CD4-positive, alpha-beta T cell (primary cell): ENCODE measurements at regions not wholly inside any gene's neighbourhood (a gene's known extent, or its start where the extent isn't known, plus 50 kb on each side); places are given as distances from the start of the nearest gene placed in this dataset.

Source experiments
- ATAC-seq: fragments of 200-7000 bp; cut with Tn5 transposase; one replicate; pipeline ENCODE4 v1.10.0; 2022; ENCODE audit warnings: mild to moderate bottlenecking; ENCODE audit not compliant: poor library complexity
- CTCF ChIA-PET: fragments of 350-600 bp; sonication (Branson Sonifier 250); formaldehyde crosslinking; loops from one replicate; lab custom pipeline; 2021; ENCODE audit warnings: antibody characterized with exemption, inconsistent platforms; lab: Charles Lee
- POLR2A ChIA-PET: fragments of 350-600 bp; sonication (Branson Sonifier 250); formaldehyde crosslinking; loops from one replicate; lab custom pipeline; 2021; ENCODE audit warnings: antibody characterized with exemption, inconsistent platforms; lab: Charles Lee
- DNase-seq, 14 experiments: peaks; one replicate each; pipeline ENCODE4 v3.0.0-alpha.2; 2013 to 2020; ENCODE audit warnings: mixed read lengths in 2 of 14
- H3K27ac ChIP-seq, 2 donors: one replicate each; pipeline versions ENCODE4 v1.5.1 to v1.7.0; 2013; ENCODE audit warnings: low read length in 2 of 2, low read depth in 1 of 2, mild to moderate bottlenecking in 1 of 2
- H3K27me3 ChIP-seq, 2 experiments: 1 replicate in 1 of 2; 2 replicates in 1 of 2; pipeline versions ENCODE4 v1.6.1 to v1.7.0; 2013; ENCODE audit warnings: low read length in 2 of 2, control low read depth in 1 of 2, mild to moderate bottlenecking in 1 of 2, moderate library complexity in 1 of 2; ENCODE audit not compliant: insufficient read depth in 2 of 2, control insufficient read depth in 1 of 2
- H3K36me3 ChIP-seq: one replicate; pipeline ENCODE4 v1.6.1; 2013; ENCODE audit warnings: low read length, control low read depth; ENCODE audit not compliant: insufficient read depth
- H3K4me1 ChIP-seq: one replicate; pipeline ENCODE4 v1.6.1; 2013; ENCODE audit warnings: low read length, control low read depth; ENCODE audit not compliant: insufficient read depth
- H3K4me3 ChIP-seq: one replicate; pipeline ENCODE4 v1.5.1; 2013; ENCODE audit warnings: mild to moderate bottlenecking, low read length, moderate library complexity
- H3K9me3 ChIP-seq, 2 experiments: 1 replicate in 1 of 2; 2 replicates in 1 of 2; pipeline versions ENCODE4 v1.6.1 to v1.7.0; 2013; ENCODE audit warnings: low read length in 2 of 2, mild to moderate bottlenecking in 2 of 2, control low read depth in 1 of 2, moderate library complexity in 1 of 2; ENCODE audit not compliant: control insufficient read depth in 1 of 2, insufficient read depth in 1 of 2
- H3K27ac Mint-ChIP-seq: one replicate; pipeline ENCODE4 v1.8.0; 2020; ENCODE audit warnings: mixed read lengths
- H3K27me3 Mint-ChIP-seq: one replicate; pipeline ENCODE4 v1.8.0; 2021; ENCODE audit warnings: mixed read lengths
- H3K36me3 Mint-ChIP-seq: one replicate; pipeline ENCODE4 v1.8.0; 2021; ENCODE audit warnings: low read depth, mixed read lengths
- H3K4me1 Mint-ChIP-seq: one replicate; pipeline ENCODE4 v1.8.0; 2021; ENCODE audit warnings: low read depth, mixed read lengths
- H3K4me3 Mint-ChIP-seq: one replicate; pipeline ENCODE4 v1.8.0; 2020; ENCODE audit warnings: mild to moderate bottlenecking, mixed read lengths
- H3K9me3 Mint-ChIP-seq: one replicate; pipeline ENCODE4 v1.8.0; 2020; ENCODE audit warnings: mixed read lengths
- intact Hi-C, 2 experiments: fragments of 100-400 bp; cut with DNase I in 1 of 2; cut with micrococcal nuclease in 1 of 2; formaldehyde crosslinking; loops; one replicate each; pipeline versions ENCODE4 v1.15.1 to v1.9.0; 2023 to 2025; cut with DNase I, micrococcal nuclease
- TF ChIP-seq, protein P1 (sequence below): fragments of 200-600 bp; IDR thresholded peaks from one replicate; pipeline ENCODE4 v1.8.0; 2022; ENCODE audit warnings: antibody characterized with exemption, mild to moderate bottlenecking

DNA sequence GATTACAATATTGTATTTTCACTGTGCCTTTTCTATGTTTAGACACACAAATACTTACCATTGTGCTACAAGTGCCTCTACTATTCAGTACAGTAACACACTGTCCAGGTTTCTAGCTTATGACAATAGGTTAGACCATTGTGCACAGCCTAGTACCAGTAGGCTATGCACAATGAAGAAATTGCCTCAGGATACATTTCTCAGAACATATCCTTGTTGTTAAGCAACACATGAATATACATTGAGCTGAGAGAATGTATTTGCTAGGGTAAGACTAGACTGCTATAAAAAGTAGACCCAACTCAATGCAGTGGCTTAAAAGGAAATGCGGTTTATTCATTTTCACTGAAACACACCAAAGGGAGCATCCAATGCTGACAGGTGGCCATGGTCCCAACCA is 285.1 kb downstream of the HS3ST3A1 start:
- H3K9me3 Mint-ChIP-seq = no peaks in the 10 kb centered on the region
- H3K4me1 Mint-ChIP-seq = no peaks in the 10 kb centered on the region
- CTCF ChIA-PET = no interaction called here
- POLR2A ChIA-PET = no interaction called here
- no peak for ATAC-seq
- no peaks in the 10 kb centered on the region for H3K4me1 ChIP-seq
- no peaks in the 10 kb centered on the region for H3K9me3 ChIP-seq
- H3K4me3 Mint-ChIP-seq = no peak overlapping the region
- intact Hi-C loops = no loop called here
- peaks cover 6% of the 10 kb centered on the region for H3K27me3 Mint-ChIP-seq
- DNase-seq = no peak
- peaks cover 0 to 5% of the 10 kb centered on the region in 2 experiments for H3K27me3 ChIP-seq
- no peak overlapping the region for H3K27ac ChIP-seq
- no peak overlapping the region for H3K27ac Mint-ChIP-seq
- TF ChIP-seq, protein P1, sequence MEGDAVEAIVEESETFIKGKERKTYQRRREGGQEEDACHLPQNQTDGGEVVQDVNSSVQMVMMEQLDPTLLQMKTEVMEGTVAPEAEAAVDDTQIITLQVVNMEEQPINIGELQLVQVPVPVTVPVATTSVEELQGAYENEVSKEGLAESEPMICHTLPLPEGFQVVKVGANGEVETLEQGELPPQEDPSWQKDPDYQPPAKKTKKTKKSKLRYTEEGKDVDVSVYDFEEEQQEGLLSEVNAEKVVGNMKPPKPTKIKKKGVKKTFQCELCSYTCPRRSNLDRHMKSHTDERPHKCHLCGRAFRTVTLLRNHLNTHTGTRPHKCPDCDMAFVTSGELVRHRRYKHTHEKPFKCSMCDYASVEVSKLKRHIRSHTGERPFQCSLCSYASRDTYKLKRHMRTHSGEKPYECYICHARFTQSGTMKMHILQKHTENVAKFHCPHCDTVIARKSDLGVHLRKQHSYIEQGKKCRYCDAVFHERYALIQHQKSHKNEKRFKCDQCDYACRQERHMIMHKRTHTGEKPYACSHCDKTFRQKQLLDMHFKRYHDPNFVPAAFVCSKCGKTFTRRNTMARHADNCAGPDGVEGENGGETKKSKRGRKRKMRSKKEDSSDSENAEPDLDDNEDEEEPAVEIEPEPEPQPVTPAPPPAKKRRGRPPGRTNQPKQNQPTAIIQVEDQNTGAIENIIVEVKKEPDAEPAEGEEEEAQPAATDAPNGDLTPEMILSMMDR = no peak
- H3K36me3 Mint-ChIP-seq = no peaks in the 10 kb centered on the region
- H3K36me3 ChIP-seq = no peaks in the 10 kb centered on the region
- no peak overlapping the region for H3K4me3 ChIP-seq

DNA sequence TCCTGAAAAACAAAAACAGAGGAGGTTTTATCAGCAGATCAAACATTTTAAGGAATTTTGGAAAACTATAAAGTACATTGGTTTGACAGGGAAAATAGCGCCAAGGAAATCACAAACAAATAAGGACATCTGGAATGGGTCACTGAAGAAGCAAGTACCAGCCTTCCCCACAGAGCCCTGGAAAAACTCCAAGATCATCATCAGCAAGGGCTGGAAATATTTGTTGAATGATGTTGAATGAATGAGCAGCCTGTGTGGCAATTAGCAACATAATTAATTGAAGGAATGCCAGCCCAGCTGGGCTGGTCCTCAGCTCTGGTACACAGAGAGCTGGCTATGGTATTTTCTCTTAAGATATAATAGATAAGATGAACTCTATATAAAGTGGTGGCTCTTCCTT is 290.4 kb downstream of the HS3ST3A1 start:
- H3K4me1 ChIP-seq = no peaks in the 10 kb centered on the region
- DNase-seq (no peak), ATAC-seq (no peak)
- intact Hi-C loops = no loop called here
- H3K27ac Mint-ChIP-seq = no peak overlapping the region
- TF ChIP-seq, protein P1 = no peak
- ChIA-PET CTCF (no interaction called here), POLR2A (no interaction called here)
- H3K27me3 ChIP-seq = peaks cover 0 to 3% of the 10 kb centered on the region in 2 experiments
- H3K27ac ChIP-seq = no peak overlapping the region
- H3K36me3 ChIP-seq = no peaks in the 10 kb centered on the region
- H3K4me3 ChIP-seq = no peak overlapping the region
- H3K36me3 Mint-ChIP-seq = no peaks in the 10 kb centered on the region
- H3K9me3 Mint-ChIP-seq = peaks cover 8% of the 10 kb centered on the region
- H3K4me3 Mint-ChIP-seq = no peak overlapping the region
- H3K27me3 Mint-ChIP-seq = no peaks in the 10 kb centered on the region
- peaks cover 0 to 9% of the 10 kb centered on the region in 2 experiments for H3K9me3 ChIP-seq
- H3K4me1 Mint-ChIP-seq = no peaks in the 10 kb centered on the region

DNA sequence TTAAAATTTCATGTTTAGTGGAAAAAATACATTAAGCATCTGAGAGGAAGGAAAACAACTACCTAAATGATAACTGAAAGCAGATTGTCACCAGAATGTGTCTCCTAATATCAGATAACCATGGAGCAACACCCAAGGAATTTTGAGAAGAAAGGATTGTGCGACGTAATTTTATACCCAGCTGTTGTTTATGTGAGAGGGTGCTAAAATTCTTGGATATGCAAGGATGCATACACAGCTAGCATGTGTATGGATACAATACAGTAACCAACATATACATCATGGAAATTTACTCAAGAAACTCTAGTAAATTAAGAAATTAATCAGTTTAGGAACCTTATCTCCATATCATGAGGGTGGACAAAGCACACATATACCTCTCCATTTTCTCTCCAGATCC is 290.9 kb downstream of the HS3ST3A1 start:
- Histone ChIP-seq H3K36me3 (no peaks in the 10 kb centered on the region), H3K4me1 (no peaks in the 10 kb centered on the region), H3K4me3 (no peak overlapping the region), H3K9me3 (peaks cover 0 to 9% of the 10 kb centered on the region in 2 experiments), H3K27me3 (peaks cover 0 to 3% of the 10 kb centered on the region in 2 experiments), H3K27ac (no peak overlapping the region)
- no peaks in the 10 kb centered on the region for H3K36me3 Mint-ChIP-seq
- DNase-seq = no peak
- no peak overlapping the region for H3K27ac Mint-ChIP-seq
- ATAC-seq = no peak
- H3K9me3 Mint-ChIP-seq = peaks cover 8% of the 10 kb centered on the region
- no peaks in the 10 kb centered on the region for H3K4me1 Mint-ChIP-seq
- POLR2A ChIA-PET = no interaction called here
- TF ChIP-seq, protein P1 = no peak
- H3K4me3 Mint-ChIP-seq = no peak overlapping the region
- intact Hi-C loops = no loop called here
- CTCF ChIA-PET = no interaction called here
- no peaks in the 10 kb centered on the region for H3K27me3 Mint-ChIP-seq
